ENCODE measurements at regions not wholly inside any gene's neighbourhood (a gene's known extent, or its start where the extent isn't known, plus 50 kb on each side); places are given as distances from the start of the nearest gene placed in this dataset.

DNA sequence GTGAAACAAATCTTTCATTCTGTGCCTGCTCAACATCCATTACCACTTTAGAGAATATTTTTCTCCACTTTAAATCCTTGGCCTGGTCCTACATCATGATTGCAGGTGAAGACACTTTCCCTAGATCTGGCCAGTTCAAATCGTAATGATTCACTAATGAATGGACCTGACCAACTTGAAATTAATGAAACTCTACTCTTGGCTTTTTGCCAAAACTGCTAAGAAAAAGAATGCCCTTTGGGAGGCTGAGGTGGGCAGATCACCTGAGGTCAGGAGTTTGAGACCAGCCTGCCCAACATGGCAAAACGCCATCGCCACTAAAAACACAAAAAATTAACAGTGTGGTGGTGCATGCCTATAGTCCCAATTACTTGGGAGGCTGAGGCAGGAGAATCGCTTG, 1082.6 kb upstream of the LCORL start:
- 13% methylated on average over 4 of the region's 4 CpGs for WGBS (ENCODE audit: low lambda C conversion rate)
- DNase-seq (ENCODE audit: low spot score) (no peak), FAIRE-seq (no peak), ATAC-seq (no peak)
- in situ Hi-C loops (cut with HindIII; ENCODE audit: extremely low pct_ligation_motif_present, low pct_unique_long_range_greater_than_20kb): no loop called here
- Histone ChIP-seq H3K4me2 (ENCODE audit: low read depth, low read length) (no peak overlapping the region), H4K20me1 (ENCODE audit: insufficient read depth, low read length) (no peaks in the 10 kb centered on the region), H3K27ac (ENCODE audit: extremely low read length, insufficient read depth, low read length) (no peak overlapping the region), H3K27me3 (ENCODE audit: control insufficient read depth in 1 of 2, insufficient read depth in 2 of 2, low read length in 2 of 2) (no peaks in the 10 kb centered on the region), H3K9ac (ENCODE audit: insufficient read depth, low read depth, low read length) (no peak overlapping the region), H3K9me3 (ENCODE audit: low read length) (peaks cover 94% of the 10 kb centered on the region), H3K79me2 (ENCODE audit: insufficient read depth, low read length) (no peaks in the 10 kb centered on the region), H3K4me1 (ENCODE audit: insufficient read depth, low read length) (no peaks in the 10 kb centered on the region), H3K4me3 (replicated peaks in 1 of 3; ENCODE audit: insufficient read depth in 1 of 3, low read depth in 2 of 3, low read length in 3 of 3) (no peak overlapping the region), H2AFZ (ENCODE audit: low read length) (no peak overlapping the region), H3K36me3 (replicated peaks in 1 of 2; ENCODE audit: control insufficient read depth in 1 of 2, insufficient read depth in 2 of 2, low read length in 2 of 2) (no peaks in the 10 kb centered on the region)
- POLR2A ChIA-PET: no interaction called here
- peak; percentile 62; the same call in 1 of the 2 replicates for TF ChIP-seq LCORL (IDR thresholded peaks at IDR 0.05)
- no peak for TF ChIP-seq LCORL (CRISPR knock-in tag; IDR thresholded peaks at IDR 0.05)
- no peak for TF ChIP-seq SOX6 (IDR thresholded peaks at IDR 0.05)
- TF ChIP-seq SOX6 (CRISPR knock-in tag; IDR thresholded peaks at IDR 0.05): no peak
- CTCF ChIA-PET (ENCODE audit: low intra/inter-chr PET ratio, low total read pairs): no interaction called here
- BruUV-seq (replicated peaks): no TSS peak
- intact Hi-C loops (cut with micrococcal nuclease; ENCODE audit: unreplicated experiment): no loop called here

DNA sequence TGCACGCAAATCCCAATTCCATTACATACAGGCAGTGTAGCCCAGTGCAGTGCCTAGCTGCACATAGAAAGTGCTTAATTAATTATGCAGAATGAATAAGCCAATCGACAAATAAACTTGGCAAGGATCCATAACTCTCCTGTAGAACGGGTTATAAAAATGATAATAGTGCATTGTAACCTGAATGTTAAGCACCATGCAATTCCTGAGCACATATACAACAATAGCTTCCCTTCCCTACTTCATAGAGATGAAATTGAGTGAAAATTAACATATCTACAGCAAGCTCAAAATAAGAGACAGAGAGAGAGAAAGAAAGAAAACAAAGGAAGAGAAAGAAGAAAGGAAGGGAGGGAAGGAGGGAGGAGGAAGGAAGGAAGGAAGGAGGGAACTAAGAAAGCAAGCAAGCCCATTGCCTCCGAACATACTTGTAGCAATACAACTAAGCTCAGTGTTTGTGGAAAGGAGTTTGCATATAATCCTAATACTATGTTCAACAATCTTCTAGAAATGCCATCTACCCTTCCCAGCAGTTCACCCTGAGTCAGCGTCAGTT, 1074.0 kb upstream of the LCORL start:
- 18% methylated on average over 5 of the region's 5 CpGs for WGBS (ENCODE audit: low lambda C conversion rate)
- Histone ChIP-seq H3K9ac (ENCODE audit: insufficient read depth, low read depth, low read length) (no peak overlapping the region), H4K20me1 (ENCODE audit: insufficient read depth, low read length) (no peaks in the 10 kb centered on the region), H3K27ac (ENCODE audit: extremely low read length, insufficient read depth, low read length) (no peak overlapping the region), H3K4me3 (replicated peaks in 1 of 3; ENCODE audit: insufficient read depth in 1 of 3, low read depth in 2 of 3, low read length in 3 of 3) (no peak overlapping the region), H3K4me2 (ENCODE audit: low read depth, low read length) (no peak overlapping the region), H3K79me2 (ENCODE audit: insufficient read depth, low read length) (no peaks in the 10 kb centered on the region), H3K9me3 (ENCODE audit: low read length) (peaks cover 90% of the 10 kb centered on the region), H2AFZ (ENCODE audit: low read length) (no peak overlapping the region), H3K27me3 (ENCODE audit: control insufficient read depth in 1 of 2, insufficient read depth in 2 of 2, low read length in 2 of 2) (no peaks in the 10 kb centered on the region), H3K4me1 (ENCODE audit: insufficient read depth, low read length) (no peaks in the 10 kb centered on the region), H3K36me3 (replicated peaks in 1 of 2; ENCODE audit: control insufficient read depth in 1 of 2, insufficient read depth in 2 of 2, low read length in 2 of 2) (no peaks in the 10 kb centered on the region)
- intact Hi-C loops (cut with micrococcal nuclease; ENCODE audit: unreplicated experiment): no loop called here
- DNase-seq (ENCODE audit: low spot score): no peak
- POLR2A ChIA-PET: no interaction called here
- in situ Hi-C loops (cut with HindIII; ENCODE audit: extremely low pct_ligation_motif_present, low pct_unique_long_range_greater_than_20kb): no loop called here
- CTCF ChIA-PET (ENCODE audit: low intra/inter-chr PET ratio, low total read pairs): no interaction called here
- no peak for FAIRE-seq
- no TSS peak for BruUV-seq (replicated peaks)
- ATAC-seq: no peak
- TF ChIP-seq RFX5 (IDR thresholded peaks at IDR 0.05; ENCODE audit: low read depth, low read length): no peak
- no peak for TF ChIP-seq ZNF484 (CRISPR knock-in tag; IDR thresholded peaks at IDR 0.05; ENCODE audit: borderline replicate concordance, low read depth)
- no peak for TF ChIP-seq RAD51 (IDR thresholded peaks at IDR 0.05; ENCODE audit: borderline replicate concordance)
- TF ChIP-seq ERF (CRISPR knock-in tag; IDR thresholded peaks at IDR 0.05): no peak
- TF ChIP-seq ZMYM2 (CRISPR knock-in tag; IDR thresholded peaks at IDR 0.05): no peak
- TF ChIP-seq, protein P1, sequence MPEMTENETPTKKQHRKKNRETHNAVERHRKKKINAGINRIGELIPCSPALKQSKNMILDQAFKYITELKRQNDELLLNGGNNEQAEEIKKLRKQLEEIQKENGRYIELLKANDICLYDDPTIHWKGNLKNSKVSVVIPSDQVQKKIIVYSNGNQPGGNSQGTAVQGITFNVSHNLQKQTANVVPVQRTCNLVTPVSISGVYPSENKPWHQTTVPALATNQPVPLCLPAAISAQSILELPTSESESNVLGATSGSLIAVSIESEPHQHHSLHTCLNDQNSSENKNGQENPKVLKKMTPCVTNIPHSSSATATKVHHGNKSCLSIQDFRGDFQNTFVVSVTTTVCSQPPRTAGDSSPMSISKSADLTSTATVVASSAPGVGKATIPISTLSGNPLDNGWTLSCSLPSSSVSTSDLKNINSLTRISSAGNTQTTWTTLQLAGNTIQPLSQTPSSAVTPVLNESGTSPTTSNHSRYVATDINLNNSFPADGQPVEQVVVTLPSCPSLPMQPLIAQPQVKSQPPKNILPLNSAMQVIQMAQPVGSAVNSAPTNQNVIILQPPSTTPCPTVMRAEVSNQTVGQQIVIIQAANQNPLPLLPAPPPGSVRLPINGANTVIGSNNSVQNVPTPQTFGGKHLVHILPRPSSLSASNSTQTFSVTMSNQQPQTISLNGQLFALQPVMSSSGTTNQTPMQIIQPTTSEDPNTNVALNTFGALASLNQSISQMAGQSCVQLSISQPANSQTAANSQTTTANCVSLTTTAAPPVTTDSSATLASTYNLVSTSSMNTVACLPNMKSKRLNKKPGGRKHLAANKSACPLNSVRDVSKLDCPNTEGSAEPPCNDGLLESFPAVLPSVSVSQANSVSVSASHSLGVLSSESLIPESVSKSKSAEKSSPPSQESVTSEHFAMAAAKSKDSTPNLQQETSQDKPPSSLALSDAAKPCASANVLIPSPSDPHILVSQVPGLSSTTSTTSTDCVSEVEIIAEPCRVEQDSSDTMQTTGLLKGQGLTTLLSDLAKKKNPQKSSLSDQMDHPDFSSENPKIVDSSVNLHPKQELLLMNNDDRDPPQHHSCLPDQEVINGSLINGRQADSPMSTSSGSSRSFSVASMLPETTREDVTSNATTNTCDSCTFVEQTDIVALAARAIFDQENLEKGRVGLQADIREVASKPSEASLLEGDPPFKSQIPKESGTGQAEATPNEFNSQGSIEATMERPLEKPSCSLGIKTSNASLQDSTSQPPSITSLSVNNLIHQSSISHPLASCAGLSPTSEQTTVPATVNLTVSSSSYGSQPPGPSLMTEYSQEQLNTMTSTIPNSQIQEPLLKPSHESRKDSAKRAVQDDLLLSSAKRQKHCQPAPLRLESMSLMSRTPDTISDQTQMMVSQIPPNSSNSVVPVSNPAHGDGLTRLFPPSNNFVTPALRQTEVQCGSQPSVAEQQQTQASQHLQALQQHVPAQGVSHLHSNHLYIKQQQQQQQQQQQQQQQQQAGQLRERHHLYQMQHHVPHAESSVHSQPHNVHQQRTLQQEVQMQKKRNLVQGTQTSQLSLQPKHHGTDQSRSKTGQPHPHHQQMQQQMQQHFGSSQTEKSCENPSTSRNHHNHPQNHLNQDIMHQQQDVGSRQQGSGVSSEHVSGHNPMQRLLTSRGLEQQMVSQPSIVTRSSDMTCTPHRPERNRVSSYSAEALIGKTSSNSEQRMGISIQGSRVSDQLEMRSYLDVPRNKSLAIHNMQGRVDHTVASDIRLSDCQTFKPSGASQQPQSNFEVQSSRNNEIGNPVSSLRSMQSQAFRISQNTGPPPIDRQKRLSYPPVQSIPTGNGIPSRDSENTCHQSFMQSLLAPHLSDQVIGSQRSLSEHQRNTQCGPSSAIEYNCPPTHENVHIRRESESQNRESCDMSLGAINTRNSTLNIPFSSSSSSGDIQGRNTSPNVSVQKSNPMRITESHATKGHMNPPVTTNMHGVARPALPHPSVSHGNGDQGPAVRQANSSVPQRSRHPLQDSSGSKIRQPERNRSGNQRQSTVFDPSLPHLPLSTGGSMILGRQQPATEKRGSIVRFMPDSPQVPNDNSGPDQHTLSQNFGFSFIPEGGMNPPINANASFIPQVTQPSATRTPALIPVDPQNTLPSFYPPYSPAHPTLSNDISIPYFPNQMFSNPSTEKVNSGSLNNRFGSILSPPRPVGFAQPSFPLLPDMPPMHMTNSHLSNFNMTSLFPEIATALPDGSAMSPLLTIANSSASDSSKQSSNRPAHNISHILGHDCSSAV (CRISPR knock-in tag; IDR thresholded peaks at IDR 0.05; ENCODE audit: borderline replicate concordance): no peak

Measured in HepG2 (cell line).